Hepatocyte (in vitro differentiated cells): ENCODE measurements at regions not wholly inside any gene's neighbourhood (a gene's known extent, or its start where the extent isn't known, plus 50 kb on each side); places are given as distances from the start of the nearest gene placed in this dataset.

Experiments used
- DNase-seq: peaks from one replicate; pipeline ENCODE4 v3.0.0-alpha.2; 2016; ENCODE audit warnings: low spot score
- H2AFZ ChIP-seq: fragments of 200-600 bp; sonication (generic); 2 replicates; pipeline ENCODE4 v1.6.0; 2016; ENCODE audit warnings: antibody characterized with exemption, mild to moderate bottlenecking
- H3K27ac ChIP-seq: fragments of 200-600 bp; sonication (generic); 2 replicates; pipeline ENCODE4 v1.5.1; 2016; ENCODE audit warnings: mild to moderate bottlenecking
- H3K27me3 ChIP-seq: fragments of 200-600 bp; sonication (generic); 2 replicates; pipeline ENCODE4 v1.6.1; 2016
- H3K36me3 ChIP-seq: fragments of 200-600 bp; sonication (generic); replicated peaks from 2 replicates; pipeline ENCODE4 v1.5.1; 2016; ENCODE audit warnings: low read depth; ENCODE audit not compliant: insufficient read depth
- H3K4me1 ChIP-seq: fragments of 200-600 bp; sonication (generic); 2 replicates; pipeline ENCODE4 v1.5.1; 2016; ENCODE audit warnings: mild to moderate bottlenecking, moderate library complexity; ENCODE audit not compliant: insufficient read depth
- H3K4me2 ChIP-seq: fragments of 200-600 bp; sonication (generic); 2 replicates; pipeline ENCODE4 v1.6.0; 2016
- H3K4me3 ChIP-seq: fragments of 200-600 bp; sonication (generic); 2 replicates; pipeline ENCODE4 v1.5.1; 2016; ENCODE audit warnings: mild to moderate bottlenecking
- H3K79me2 ChIP-seq: fragments of 200-600 bp; sonication (generic); 2 replicates; pipeline ENCODE4 v1.6.0; 2017; ENCODE audit warnings: mild to moderate bottlenecking
- H3K9me2 ChIP-seq: fragments of 200-600 bp; sonication (generic); replicated peaks from 2 replicates; pipeline ENCODE4 v1.6.0; 2017; ENCODE audit warnings: mild to moderate bottlenecking; ENCODE audit not compliant: insufficient read depth
- H3K9me3 ChIP-seq: fragments of 200-600 bp; sonication (generic); 2 replicates; pipeline ENCODE4 v1.5.1; 2016; ENCODE audit warnings: low read depth, mild to moderate bottlenecking
- H4K20me1 ChIP-seq: fragments of 200-600 bp; sonication (generic); 2 replicates; pipeline ENCODE4 v1.6.0; 2016; ENCODE audit warnings: mild to moderate bottlenecking; ENCODE audit not compliant: insufficient read depth, poor library complexity, severe bottlenecking
- EZH2 ChIP-seq: fragments of 200-600 bp; sonication (generic); IDR thresholded peaks from 2 replicates; pipeline ENCODE4 v1.6.1; 2016; ENCODE audit warnings: antibody characterized with exemption, mild to moderate bottlenecking, borderline replicate concordance
- EZH2phosphoT487 ChIP-seq: fragments of 200-600 bp; sonication (generic); IDR thresholded peaks from one replicate; pipeline ENCODE4 v1.6.1; 2018; ENCODE audit warnings: antibody characterized with exemption, mild to moderate bottlenecking, low read depth, moderate library complexity; ENCODE audit not compliant: unreplicated experiment, severe bottlenecking
- WGBS: methylation state at CpG from one replicate; pipeline ENCODE4 v1.1.6; 2016; ENCODE audit warnings: low lambda C conversion rate; ENCODE audit errors: missing lambda C conversion rate; 5-methylcytosine and 5-hydroxymethylcytosine counted together
- TF ChIP-seq, protein P1 (sequence below): fragments of 200-600 bp; sonication (generic); IDR thresholded peaks from 2 replicates; pipeline ENCODE4 v1.5.1; 2016; ENCODE audit warnings: antibody characterized with exemption, mild to moderate bottlenecking; ENCODE audit not compliant: poor library complexity

DNA sequence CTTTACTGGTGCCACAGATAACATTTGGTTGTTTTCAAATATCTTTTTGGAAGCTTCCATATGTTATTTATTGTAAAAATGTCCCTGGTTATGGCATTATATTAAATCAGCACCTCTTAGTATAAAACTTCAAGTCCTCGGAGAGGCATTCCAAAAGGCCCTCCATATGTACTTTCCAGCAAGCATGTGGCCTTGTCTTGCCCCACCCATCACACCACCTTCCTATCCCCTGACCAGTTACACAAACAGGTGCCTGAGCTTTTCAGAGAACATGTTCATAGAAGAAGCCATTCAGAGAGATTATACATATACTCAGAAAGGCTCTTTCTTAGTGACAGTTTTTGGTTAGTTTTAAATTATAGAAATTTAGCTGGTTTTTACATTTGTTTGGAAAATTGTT lies 92.4 kb upstream of the PRKG1 start:
- H4K20me1 ChIP-seq = no peaks in the 10 kb centered on the region
- no peaks in the 10 kb centered on the region for H3K36me3 ChIP-seq
- H3K4me2 ChIP-seq = no peak overlapping the region
- H3K79me2 ChIP-seq = no peaks in the 10 kb centered on the region
- no peaks in the 10 kb centered on the region for H3K4me1 ChIP-seq
- 74% methylated on average over 1 of the region's 1 CpG for WGBS
- H3K9me3 ChIP-seq = no peaks in the 10 kb centered on the region
- no peaks in the 10 kb centered on the region for H3K27me3 ChIP-seq
- no peak overlapping the region for H2AFZ ChIP-seq
- no peaks in the 10 kb centered on the region for H3K9me2 ChIP-seq
- H3K27ac ChIP-seq = no peak overlapping the region
- TF ChIP-seq EZH2phosphoT487 (no peak), EZH2 (no peak)
- TF ChIP-seq, protein P1, sequence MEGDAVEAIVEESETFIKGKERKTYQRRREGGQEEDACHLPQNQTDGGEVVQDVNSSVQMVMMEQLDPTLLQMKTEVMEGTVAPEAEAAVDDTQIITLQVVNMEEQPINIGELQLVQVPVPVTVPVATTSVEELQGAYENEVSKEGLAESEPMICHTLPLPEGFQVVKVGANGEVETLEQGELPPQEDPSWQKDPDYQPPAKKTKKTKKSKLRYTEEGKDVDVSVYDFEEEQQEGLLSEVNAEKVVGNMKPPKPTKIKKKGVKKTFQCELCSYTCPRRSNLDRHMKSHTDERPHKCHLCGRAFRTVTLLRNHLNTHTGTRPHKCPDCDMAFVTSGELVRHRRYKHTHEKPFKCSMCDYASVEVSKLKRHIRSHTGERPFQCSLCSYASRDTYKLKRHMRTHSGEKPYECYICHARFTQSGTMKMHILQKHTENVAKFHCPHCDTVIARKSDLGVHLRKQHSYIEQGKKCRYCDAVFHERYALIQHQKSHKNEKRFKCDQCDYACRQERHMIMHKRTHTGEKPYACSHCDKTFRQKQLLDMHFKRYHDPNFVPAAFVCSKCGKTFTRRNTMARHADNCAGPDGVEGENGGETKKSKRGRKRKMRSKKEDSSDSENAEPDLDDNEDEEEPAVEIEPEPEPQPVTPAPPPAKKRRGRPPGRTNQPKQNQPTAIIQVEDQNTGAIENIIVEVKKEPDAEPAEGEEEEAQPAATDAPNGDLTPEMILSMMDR = no peak
- no peak for DNase-seq
- H3K4me3 ChIP-seq = no peak overlapping the region

- H3K27me3 ChIP-seq = no peaks in the 10 kb centered on the region
- no peaks in the 10 kb centered on the region for H3K9me3 ChIP-seq
- TF ChIP-seq, protein P1 = no peak
- no peak overlapping the region for H3K4me3 ChIP-seq
- no peaks in the 10 kb centered on the region for H3K36me3 ChIP-seq
- no peak overlapping the region for H2AFZ ChIP-seq
- no peaks in the 10 kb centered on the region for H3K79me2 ChIP-seq
- H4K20me1 ChIP-seq = no peaks in the 10 kb centered on the region
- DNase-seq = no peak
- 73% methylated on average over 4 of the region's 4 CpGs for WGBS
- no peaks in the 10 kb centered on the region for H3K4me1 ChIP-seq
- no peak overlapping the region for H3K4me2 ChIP-seq
- H3K9me2 ChIP-seq = no peaks in the 10 kb centered on the region
- no peak overlapping the region for H3K27ac ChIP-seq
These were observed 91.3 kb upstream of the PRKG1 start for GRCh38 chr10:50982989-50983388.

DNA sequence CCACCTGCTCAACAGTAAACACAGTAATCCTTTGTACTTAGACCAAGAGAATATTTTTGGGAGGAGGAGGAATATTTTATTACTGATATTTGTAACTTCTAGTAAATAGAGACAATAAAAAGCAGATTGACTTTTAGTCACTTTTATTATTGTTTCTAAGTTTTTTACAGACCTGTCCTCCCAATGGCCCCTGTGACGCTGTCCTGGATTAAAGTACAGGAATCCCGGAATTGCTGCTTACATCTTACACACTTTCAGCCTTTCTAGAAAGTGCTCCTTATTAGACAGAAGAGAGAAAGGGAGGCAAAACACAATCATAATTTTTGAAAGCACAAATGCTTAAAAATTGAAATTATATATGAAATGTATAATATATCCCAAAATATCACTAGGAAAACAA lies 86.4 kb upstream of the PRKG1 start:
- 81% methylated on average over 2 of the region's 2 CpGs for WGBS
- Histone ChIP-seq H2AFZ (no peak overlapping the region), H3K4me3 (no peak overlapping the region), H3K4me2 (no peak overlapping the region), H3K27ac (no peak overlapping the region), H3K27me3 (peaks cover 23% of the 10 kb centered on the region), H3K9me2 (no peaks in the 10 kb centered on the region), H3K9me3 (no peaks in the 10 kb centered on the region), H3K4me1 (peaks cover 4% of the 10 kb centered on the region), H3K36me3 (no peaks in the 10 kb centered on the region), H3K79me2 (no peaks in the 10 kb centered on the region), H4K20me1 (no peaks in the 10 kb centered on the region)
- DNase-seq = no peak
- TF ChIP-seq EZH2phosphoT487 = no peak
- TF ChIP-seq, protein P1 = no peak
- no peak for TF ChIP-seq EZH2

GRCh38 chr10:50988792-50989191 lies 85.5 kb upstream of the PRKG1 start:
- DNase-seq = peak; percentile 13
- H3K27ac ChIP-seq = no peak overlapping the region

More at GRCh38 chr10:50988792-50989191, 85.5 kb upstream of the PRKG1 start:
- no peaks in the 10 kb centered on the region for H3K9me3 ChIP-seq
- no peak overlapping the region for H3K4me3 ChIP-seq
- H2AFZ ChIP-seq = no peak overlapping the region
- WGBS = 48% methylated on average over 4 of the region's 4 CpGs
- H3K27me3 ChIP-seq = peaks cover 26% of the 10 kb centered on the region
- H3K36me3 ChIP-seq = no peaks in the 10 kb centered on the region
- no peaks in the 10 kb centered on the region for H3K79me2 ChIP-seq
- peaks cover 11% of the 10 kb centered on the region for H3K4me1 ChIP-seq
- no peak for TF ChIP-seq EZH2
- TF ChIP-seq, protein P1 = peak; percentile 52
- H3K9me2 ChIP-seq = no peaks in the 10 kb centered on the region
- H3K4me2 ChIP-seq = peak overlapping the region; percentile 47
- no peaks in the 10 kb centered on the region for H4K20me1 ChIP-seq
